ENCODE measurements at regions not wholly inside any gene's neighbourhood (a gene's known extent, or its start where the extent isn't known, plus 50 kb on each side); places are given as distances from the start of the nearest gene placed in this dataset.
A peak's percentile ranks its signal among the peaks of the same experiment; 100 is the strongest.

DNA sequence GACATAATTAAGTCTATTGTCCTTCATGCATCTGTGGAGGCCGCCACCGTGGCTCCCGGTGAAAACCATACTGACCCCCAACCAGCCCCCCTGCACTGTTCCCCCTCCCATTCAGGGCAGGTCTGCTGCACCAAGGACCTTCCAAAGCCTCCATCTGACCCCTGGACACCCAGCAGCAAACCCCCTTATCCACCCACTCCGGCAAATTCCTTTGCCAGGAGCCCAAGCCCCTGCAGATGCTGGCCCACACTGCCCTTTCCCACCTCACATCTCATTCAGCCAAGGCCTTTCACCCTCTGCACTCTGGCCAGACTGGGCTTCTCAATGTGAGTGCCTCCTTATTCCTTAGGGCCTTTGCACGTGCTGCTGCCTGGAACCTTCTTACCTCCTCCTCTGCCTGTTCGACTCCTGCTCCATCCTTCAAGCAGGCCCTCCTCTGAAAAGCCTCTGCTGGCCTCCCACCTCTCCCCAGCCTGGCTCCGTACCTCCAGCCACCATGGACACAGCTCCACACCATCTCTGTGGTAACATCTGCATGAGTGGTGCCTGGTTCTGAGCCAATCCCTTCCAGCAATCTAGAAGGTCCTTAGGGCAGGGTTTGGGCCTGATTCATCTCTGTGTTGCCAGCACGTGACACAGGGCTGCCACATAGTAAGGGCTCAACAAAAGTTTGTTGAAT is 230.7 kb downstream of the BCL11B start:
- no peak for DNase-seq
- POLR2A ChIA-PET = no interaction called here
- no peak overlapping the region for H3K4me3 Mint-ChIP-seq
- CTCF ChIA-PET = no interaction called here
- H3K36me3 Mint-ChIP-seq (ENCODE audit: low read depth) = peaks cover 8% of the 10 kb centered on the region
- H3K27me3 Mint-ChIP-seq (ENCODE audit: low read depth) = no peaks in the 10 kb centered on the region
- H3K4me1 Mint-ChIP-seq (ENCODE audit: low read depth) = no peaks in the 10 kb centered on the region
- ATAC-seq = no peak
- H3K27ac Mint-ChIP-seq = no peak overlapping the region
- H3K9me3 Mint-ChIP-seq (ENCODE audit: insufficient read depth) = peaks cover 4% of the 10 kb centered on the region

DNA sequence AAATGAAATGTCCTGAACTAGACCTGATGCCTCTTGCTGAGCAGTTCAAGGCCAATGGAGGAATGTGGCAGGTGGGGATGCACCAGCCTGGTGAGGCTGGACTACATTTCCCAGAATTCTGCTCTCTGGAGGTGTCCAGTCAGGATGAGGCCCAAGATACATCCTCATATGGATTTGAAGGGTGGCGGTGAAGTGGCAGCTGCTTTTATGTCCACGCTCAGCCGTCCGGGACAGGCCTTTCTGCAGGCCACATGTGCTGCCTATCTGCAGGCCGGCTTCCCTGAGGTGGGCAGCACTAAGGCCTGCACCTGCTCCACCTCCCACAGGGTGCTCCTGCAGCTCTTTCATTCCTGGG is 230.2 kb downstream of the BCL11B start:
- POLR2A ChIA-PET = no interaction called here
- CTCF ChIA-PET = no interaction called here
- Mint-ChIP-seq H3K27ac (no peak overlapping the region), H3K27me3 (ENCODE audit: low read depth) (no peaks in the 10 kb centered on the region), H3K36me3 (ENCODE audit: low read depth) (peaks cover 8% of the 10 kb centered on the region), H3K4me3 (no peak overlapping the region), H3K4me1 (ENCODE audit: low read depth) (peaks cover 2% of the 10 kb centered on the region), H3K9me3 (ENCODE audit: insufficient read depth) (peaks cover 4% of the 10 kb centered on the region)
- ATAC-seq (no peak), DNase-seq (no peak)

DNA sequence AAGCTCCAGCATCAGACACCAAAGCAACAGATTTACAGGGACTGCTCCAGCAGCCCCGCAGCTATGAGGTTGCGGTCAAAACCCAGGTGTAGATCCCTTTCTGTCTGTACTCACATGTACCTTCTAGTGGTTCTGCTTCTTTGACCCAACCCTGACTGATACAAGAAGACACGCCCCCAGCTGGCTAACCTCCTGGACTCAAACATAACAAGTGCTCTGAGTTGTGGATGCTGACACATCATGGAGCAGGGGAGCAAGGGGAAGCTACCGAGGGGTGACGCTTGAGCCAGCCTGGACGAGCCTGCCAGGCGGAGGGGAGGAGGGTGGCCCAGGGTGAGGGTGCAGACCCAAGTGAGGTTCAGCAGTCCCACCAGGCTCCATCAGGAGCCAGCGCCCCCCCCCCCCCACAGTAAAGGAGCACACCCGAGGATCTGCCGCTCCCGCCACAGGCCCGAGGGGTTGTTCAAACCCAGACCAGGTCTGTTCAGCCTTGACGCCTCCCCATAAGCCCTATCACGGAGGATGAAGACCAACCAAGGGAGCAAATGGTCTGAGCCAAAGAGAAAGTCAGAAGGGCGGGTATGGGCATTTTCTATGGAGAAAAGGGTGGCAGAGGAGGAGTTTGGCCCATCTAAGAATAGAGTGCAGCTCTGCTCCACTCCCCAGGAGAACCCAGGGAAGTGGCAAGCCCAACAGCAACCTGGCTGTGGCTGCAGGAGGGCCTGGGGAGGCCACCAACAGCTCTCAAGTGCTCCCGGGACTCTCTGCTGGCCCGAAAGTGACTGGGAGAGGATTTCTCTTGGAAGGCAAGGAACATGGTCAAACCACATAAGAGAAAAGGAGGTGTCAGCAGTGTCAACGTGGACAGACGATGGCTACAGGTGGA is 229.4 kb downstream of the BCL11B start:
- DNase-seq (no peak), ATAC-seq (no peak)
- peaks cover 10% of the 10 kb centered on the region for H3K4me1 Mint-ChIP-seq (ENCODE audit: low read depth)
- H3K27ac Mint-ChIP-seq = no peak overlapping the region
- no peak overlapping the region for H3K4me3 Mint-ChIP-seq
- no peaks in the 10 kb centered on the region for H3K27me3 Mint-ChIP-seq (ENCODE audit: low read depth)
- POLR2A ChIA-PET = interaction anchor here (0.6 kb wide), 1 partner anchor 21 kb away, joined by 3 read pairs; no protein-coding TSS in a partner anchor
- H3K9me3 Mint-ChIP-seq (ENCODE audit: insufficient read depth) = peaks cover 4% of the 10 kb centered on the region
- CTCF ChIA-PET = no interaction called here
- H3K36me3 Mint-ChIP-seq (ENCODE audit: low read depth) = peaks cover 8% of the 10 kb centered on the region

DNA sequence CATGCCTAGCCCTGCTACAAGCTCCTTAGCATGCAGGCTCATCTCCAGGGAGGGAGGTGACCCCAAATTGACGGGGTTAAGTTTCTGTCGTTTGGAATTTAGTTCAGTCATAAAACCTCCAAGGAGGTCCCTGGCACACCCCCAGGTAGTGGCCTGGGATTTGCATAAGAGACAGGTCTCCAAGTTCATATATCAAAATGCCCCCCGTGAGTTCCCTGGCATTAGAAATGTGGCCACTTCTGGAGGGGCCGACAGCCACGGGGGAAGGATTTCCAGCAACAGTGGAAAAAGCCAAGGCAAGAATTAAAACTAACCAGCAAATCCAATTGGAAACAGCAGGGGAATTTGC is 228.8 kb downstream of the BCL11B start:
- ATAC-seq = no peak
- Mint-ChIP-seq H3K9me3 (ENCODE audit: insufficient read depth) (peaks cover 4% of the 10 kb centered on the region), H3K27me3 (ENCODE audit: low read depth) (no peaks in the 10 kb centered on the region), H3K36me3 (ENCODE audit: low read depth) (peaks cover 8% of the 10 kb centered on the region), H3K4me1 (ENCODE audit: low read depth) (peaks cover 16% of the 10 kb centered on the region), H3K27ac (no peak overlapping the region), H3K4me3 (no peak overlapping the region)
- ChIA-PET CTCF (no interaction called here), POLR2A (no interaction called here)
- no peak for DNase-seq

- DNase-seq = no peak
- Mint-ChIP-seq H3K27me3 (ENCODE audit: low read depth) (no peaks in the 10 kb centered on the region), H3K9me3 (ENCODE audit: insufficient read depth) (peaks cover 4% of the 10 kb centered on the region), H3K36me3 (ENCODE audit: low read depth) (peaks cover 8% of the 10 kb centered on the region), H3K27ac (no peak overlapping the region), H3K4me1 (ENCODE audit: low read depth) (peaks cover 18% of the 10 kb centered on the region), H3K4me3 (no peak overlapping the region)
- ChIA-PET CTCF (no interaction called here), POLR2A (no interaction called here)
- ATAC-seq = no peak
Observed at GRCh38 chr14:99043756-99044155, 228.2 kb downstream of the BCL11B start.

- H3K27ac Mint-ChIP-seq = peak overlapping the region; percentile 37
- ChIA-PET POLR2A (no interaction called here), CTCF (interaction anchor here (0.8 kb wide), 1 partner anchor 219 kb away, joined by 3 read pairs; no protein-coding TSS in a partner anchor)
- peaks cover 17% of the 10 kb centered on the region for H3K9me3 Mint-ChIP-seq (ENCODE audit: insufficient read depth)
- peaks cover 14% of the 10 kb centered on the region for H3K36me3 Mint-ChIP-seq (ENCODE audit: low read depth)
- peaks cover 23% of the 10 kb centered on the region for H3K4me1 Mint-ChIP-seq (ENCODE audit: low read depth)
- no peak overlapping the region for H3K4me3 Mint-ChIP-seq
- no peak for ATAC-seq
- no peaks in the 10 kb centered on the region for H3K27me3 Mint-ChIP-seq (ENCODE audit: low read depth)
- no peak for DNase-seq
Observed at GRCh38 chr14:99047441-99048031, 224.5 kb downstream of the BCL11B start.

GRCh38 chr14:99050309-99050708 is 221.7 kb downstream of the BCL11B start:
- POLR2A ChIA-PET = no interaction called here
- CTCF ChIA-PET = interaction anchor here (1.1 to 1.6 kb wide), 2 partner anchors 18 to 911 kb away, joined by 3 to 4 read pairs; no protein-coding TSS in a partner anchor
- Mint-ChIP-seq H3K4me1 (ENCODE audit: low read depth) (peaks cover 35% of the 10 kb centered on the region), H3K27me3 (ENCODE audit: low read depth) (no peaks in the 10 kb centered on the region), H3K4me3 (no peak overlapping the region), H3K9me3 (ENCODE audit: insufficient read depth) (peaks cover 22% of the 10 kb centered on the region), H3K36me3 (ENCODE audit: low read depth) (peaks cover 13% of the 10 kb centered on the region), H3K27ac (no peak overlapping the region)
- DNase-seq = no peak
- no peak for ATAC-seq

GRCh38 chr14:99052467-99052866 is 219.5 kb downstream of the BCL11B start:
- CTCF ChIA-PET = no interaction called here
- peaks cover 26% of the 10 kb centered on the region for H3K36me3 Mint-ChIP-seq (ENCODE audit: low read depth)
- peaks cover 47% of the 10 kb centered on the region for H3K4me1 Mint-ChIP-seq (ENCODE audit: low read depth)
- POLR2A ChIA-PET = interaction anchor here (0.7 kb wide), 1 partner anchor 68 kb away, joined by 3 read pairs; no protein-coding TSS in a partner anchor
- no peaks in the 10 kb centered on the region for H3K27me3 Mint-ChIP-seq (ENCODE audit: low read depth)
- ATAC-seq = no peak
- no peak for DNase-seq
- no peak overlapping the region for H3K4me3 Mint-ChIP-seq
- peaks cover 25% of the 10 kb centered on the region for H3K9me3 Mint-ChIP-seq (ENCODE audit: insufficient read depth)
- H3K27ac Mint-ChIP-seq = no peak overlapping the region

GRCh38 chr14:99055019-99055418 is 217.0 kb downstream of the BCL11B start:
- Mint-ChIP-seq H3K36me3 (ENCODE audit: low read depth) (peaks cover 26% of the 10 kb centered on the region), H3K4me3 (no peak overlapping the region), H3K9me3 (ENCODE audit: insufficient read depth) (peaks cover 25% of the 10 kb centered on the region), H3K4me1 (ENCODE audit: low read depth) (peaks cover 36% of the 10 kb centered on the region), H3K27ac (peak overlapping the region; percentile 78), H3K27me3 (ENCODE audit: low read depth) (peaks cover 2% of the 10 kb centered on the region)
- ATAC-seq (no peak), DNase-seq (no peak)
- CTCF ChIA-PET = no interaction called here
- POLR2A ChIA-PET = no interaction called here

GRCh38 chr14:99055816-99056215 is 216.2 kb downstream of the BCL11B start:
- CTCF ChIA-PET = no interaction called here
- H3K4me3 Mint-ChIP-seq = no peak overlapping the region

DNA sequence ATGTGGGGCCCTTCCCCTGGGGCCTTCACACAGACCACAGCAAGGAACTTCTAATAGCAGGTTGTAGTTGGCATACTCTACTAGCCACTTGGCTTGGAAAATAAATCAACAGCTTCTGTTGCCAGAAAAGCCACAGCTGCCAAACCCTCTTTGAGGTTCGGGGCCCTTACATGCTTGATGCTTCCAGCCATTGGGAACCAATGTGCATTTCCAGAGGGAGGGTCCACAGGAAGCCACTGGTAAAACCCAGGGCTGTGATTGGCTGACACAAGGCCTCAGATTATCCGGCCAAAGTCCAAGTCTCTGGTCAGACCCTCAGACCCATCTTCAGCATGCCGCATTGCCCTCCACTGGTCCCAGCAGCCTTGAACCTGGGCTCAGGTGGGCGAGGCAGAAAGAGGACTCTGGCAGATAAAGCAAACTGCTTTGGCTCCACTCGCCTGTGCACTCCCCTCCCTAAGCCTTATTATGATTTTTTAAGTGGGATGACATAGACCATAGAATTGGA is 214.4 kb downstream of the BCL11B start:
- Mint-ChIP-seq H3K9me3 (ENCODE audit: insufficient read depth) (peaks cover 11% of the 10 kb centered on the region), H3K4me3 (no peak overlapping the region), H3K27ac (no peak overlapping the region), H3K36me3 (ENCODE audit: low read depth) (peaks cover 20% of the 10 kb centered on the region), H3K27me3 (ENCODE audit: low read depth) (peaks cover 2% of the 10 kb centered on the region), H3K4me1 (ENCODE audit: low read depth) (peaks cover 33% of the 10 kb centered on the region)
- no peak for DNase-seq
- POLR2A ChIA-PET = no interaction called here
- ATAC-seq = no peak
- CTCF ChIA-PET = no interaction called here

More at GRCh38 chr14:99055816-99056215, 216.2 kb downstream of the BCL11B start:
- POLR2A ChIA-PET = interaction anchor here (0.5 to 0.7 kb wide), 2 partner anchors 918 to 1851 kb away, joined by 3 read pairs; no protein-coding TSS in a partner anchor
- Mint-ChIP-seq H3K4me1 (ENCODE audit: low read depth) (peaks cover 33% of the 10 kb centered on the region), H3K9me3 (ENCODE audit: insufficient read depth) (peaks cover 25% of the 10 kb centered on the region), H3K27me3 (ENCODE audit: low read depth) (peaks cover 2% of the 10 kb centered on the region), H3K27ac (peak overlapping the region; percentile 78), H3K36me3 (ENCODE audit: low read depth) (peaks cover 26% of the 10 kb centered on the region)
- DNase-seq = peak; percentile 93
- peak; percentile 99 for ATAC-seq

DNA sequence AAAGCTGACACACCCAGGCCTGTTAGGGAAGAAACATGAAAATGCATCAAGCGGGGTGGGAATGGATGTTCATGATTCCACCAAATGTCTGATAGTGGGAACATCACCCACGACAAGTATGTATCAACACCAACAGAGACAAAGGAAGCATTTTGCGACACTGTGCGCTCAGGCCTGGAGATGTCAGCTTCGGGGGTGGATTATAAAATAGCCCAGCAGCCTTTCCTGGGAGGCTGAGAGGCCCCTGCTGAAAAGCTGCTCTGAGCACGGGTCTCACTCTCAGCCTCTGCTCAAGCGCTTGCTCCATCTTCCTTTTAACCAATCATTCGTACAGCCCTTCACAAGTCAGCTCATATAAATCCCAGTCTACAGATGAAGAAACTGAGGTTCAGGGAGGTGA is 213.5 kb downstream of the BCL11B start:
- H3K27me3 Mint-ChIP-seq (ENCODE audit: low read depth) = peaks cover 2% of the 10 kb centered on the region
- H3K9me3 Mint-ChIP-seq (ENCODE audit: insufficient read depth) = peaks cover 4% of the 10 kb centered on the region
- H3K4me3 Mint-ChIP-seq = no peak overlapping the region
- CTCF ChIA-PET = no interaction called here
- H3K27ac Mint-ChIP-seq = no peak overlapping the region
- ATAC-seq (no peak), DNase-seq (no peak)
- H3K36me3 Mint-ChIP-seq (ENCODE audit: low read depth) = peaks cover 20% of the 10 kb centered on the region
- POLR2A ChIA-PET = interaction anchor here (0.9 kb wide), 1 partner anchor 202 kb away, joined by 3 read pairs; no protein-coding TSS in a partner anchor
- H3K4me1 Mint-ChIP-seq (ENCODE audit: low read depth) = peaks cover 35% of the 10 kb centered on the region

All from activated CD8-positive, alpha-beta T cell treated with anti-CD3 and anti-CD28 coated beads, Interleukin-2, amount 10 ng/mL, durations not matched to agents 7 days and 5 days (primary cell).